GM18861 (cell line): ENCODE measurements at regions not wholly inside any gene's neighbourhood (a gene's known extent, or its start where the extent isn't known, plus 50 kb on each side); places are given as distances from the start of the nearest gene placed in this dataset.
"Not testable (repeated sequence)": the region's sequence is repeated elsewhere in the genome, so short reads cannot be mapped to it uniquely, and the experiment has no call there.

ENCODE experiments used
- ATAC-seq: cut with Tn5 transposase; IDR thresholded peaks from one replicate; pipeline ENCODE4 v1.9.1; 2021; ENCODE audit not compliant: unreplicated experiment

- ATAC-seq: no peak
Measured at GRCh38 chr16:87114832-87115231, 202.4 kb downstream of the C16orf95 start.

- ATAC-seq: no peak
Measured at GRCh38 chr16:87115646-87116045, 201.5 kb downstream of the C16orf95 start.

GRCh38 chr16:87117936-87118335, 199.3 kb downstream of the C16orf95 start:
- ATAC-seq: no peak

GRCh38 chr16:87119168-87119567, 198.0 kb downstream of the C16orf95 start:
- ATAC-seq: no peak

GRCh38 chr16:87119748-87120147, 197.4 kb downstream of the C16orf95 start:
- no peak for ATAC-seq

- no peak for ATAC-seq
Measured at GRCh38 chr16:87121816-87122215, 195.4 kb downstream of the C16orf95 start.

GRCh38 chr16:87123356-87124001, 193.7 kb downstream of the C16orf95 start:
- ATAC-seq: no peak

GRCh38 chr16:87124405-87124804, 192.8 kb downstream of the C16orf95 start:
- not testable (repeated sequence) for ATAC-seq

GRCh38 chr16:87125206-87126155, 191.7 kb downstream of the C16orf95 start:
- ATAC-seq: no peak

GRCh38 chr16:87126403-87127025, 190.7 kb downstream of the C16orf95 start:
- no peak for ATAC-seq

GRCh38 chr16:87127061-87127765, 190.0 kb downstream of the C16orf95 start:
- ATAC-seq: no peak

GRCh38 chr16:87127766-87128147, 189.4 kb downstream of the C16orf95 start:
- no peak for ATAC-seq

GRCh38 chr16:87129771-87130170, 187.4 kb downstream of the C16orf95 start:
- ATAC-seq: no peak

- ATAC-seq: no peak
Measured at GRCh38 chr16:87131061-87131995, 185.9 kb downstream of the C16orf95 start.

GRCh38 chr16:87131996-87132345, 185.2 kb downstream of the C16orf95 start:
- no peak for ATAC-seq

GRCh38 chr16:87132361-87133014, 184.7 kb downstream of the C16orf95 start:
- no peak for ATAC-seq

- ATAC-seq: no peak
Measured at GRCh38 chr16:87133112-87133850, 183.9 kb downstream of the C16orf95 start.

GRCh38 chr16:87133966-87134627, 183.1 kb downstream of the C16orf95 start:
- no peak for ATAC-seq
